ENCODE measurements at regions not wholly inside any gene's neighbourhood (a gene's known extent, or its start where the extent isn't known, plus 50 kb on each side); places are given as distances from the start of the nearest gene placed in this dataset.

- H3K18ac ChIP-seq (ENCODE audit: extremely low read depth, low read length) = no peak overlapping the region
- no peak overlapping the region for H3K9ac ChIP-seq (replicated peaks in 1 of 4; ENCODE audit: extremely low read depth in 1 of 4, low read depth in 3 of 4, low read length in 3 of 4)
- H3K23me2 ChIP-seq (ENCODE audit: low read depth, low read length) = no peaks in the 10 kb centered on the region
- no peaks in the 10 kb centered on the region for H3K79me2 ChIP-seq (ENCODE audit: control insufficient read depth in 1 of 2, insufficient read depth in 2 of 2, low read length in 2 of 2)
- no peak overlapping the region for H4K91ac ChIP-seq (replicated peaks; ENCODE audit: insufficient read length, low read length)
- FAIRE-seq = no peak
- DNase-seq (ENCODE audit: low read depth in 1 of 2, low spot score in 2 of 2) = no peak
- no peak overlapping the region for H2AFZ ChIP-seq (ENCODE audit: low read length)
- CTCF ChIA-PET (ENCODE audit: partially characterized antibody) = no interaction called here
- no peak overlapping the region for H2BK15ac ChIP-seq (ENCODE audit: low read length)
- H3K27me3 ChIP-seq (replicated peaks in 1 of 4; ENCODE audit: control insufficient read depth in 3 of 4, extremely low read depth in 1 of 4, insufficient read depth in 3 of 4, low read length in 3 of 4) = no peaks in the 10 kb centered on the region
- H3K27ac ChIP-seq (ENCODE audit: low read depth, low read length) = no peak overlapping the region
- POLR2A ChIA-PET (ENCODE audit: partially characterized antibody) = no interaction called here
- peaks cover 0 to 2% (median 0%) of the 10 kb centered on the region in 4 experiments; a peak in 3 of 7 replicates for H3K4me1 ChIP-seq (replicated peaks in 1 of 4; ENCODE audit: control insufficient read depth in 3 of 4, insufficient read depth in 4 of 4, low read length in 3 of 4)
- H2BK20ac ChIP-seq (ENCODE audit: low read length) = no peak overlapping the region
- H2AK5ac ChIP-seq (ENCODE audit: low read depth, low read length) = no peak overlapping the region
- peaks cover 0 to 2% of the 10 kb centered on the region in 2 experiments; a peak in 1 of 4 replicates for H3K9me3 ChIP-seq (ENCODE audit: insufficient read depth in 2 of 2, low read depth in 1 of 2, low read length in 1 of 2)
- no peak overlapping the region for H2BK12ac ChIP-seq (ENCODE audit: low read depth, low read length)
- no peaks in the 10 kb centered on the region for H4K20me1 ChIP-seq (replicated peaks in 1 of 2; ENCODE audit: control insufficient read depth in 1 of 2, insufficient read depth in 2 of 2, low read length in 2 of 2)
- H2BK120ac ChIP-seq (replicated peaks; ENCODE audit: low read depth, low read length) = no peak overlapping the region
- H2BK5ac ChIP-seq (ENCODE audit: low read depth, low read length) = no peak overlapping the region
- H3K79me1 ChIP-seq (ENCODE audit: low read depth, low read length) = no peaks in the 10 kb centered on the region
- TF ChIP-seq MAFK (IDR thresholded peaks at IDR 0.05; ENCODE audit: low read depth, low read length) (no peak), ZNF274 (IDR thresholded peaks at IDR 0.05; ENCODE audit: borderline replicate concordance, extremely low read depth, low read length) (no peak), KDM1A (IDR thresholded peaks at IDR 0.05; ENCODE audit: borderline replicate concordance, low read length) (no peak), CBX5 (IDR thresholded peaks at IDR 0.05; ENCODE audit: low read depth, low read length) (no peak), POU5F1 (IDR thresholded peaks at IDR 0.05; ENCODE audit: low read depth, low read length) (no peak), RBBP5 (IDR thresholded peaks at IDR 0.05; ENCODE audit: borderline replicate concordance, low read depth, low read length) (no peak), SIRT6 (IDR thresholded peaks at IDR 0.05; ENCODE audit: low read length) (no peak), HDAC6 (IDR thresholded peaks at IDR 0.05; ENCODE audit: low read depth, low read length) (no peak), SP1 (IDR thresholded peaks at IDR 0.05; ENCODE audit: low read depth, low read length) (no peak)
- 71% methylated on average over 4 of the region's 4 CpGs; no CpG with 5 or more reads in 1 of the 2 experiments for WGBS, 2 experiments (ENCODE audit: extremely low coverage in 1 of 2, insufficient coverage in 1 of 2, insufficient read length in 1 of 2, insufficient replicate concordance in 2 of 2, low coverage in 1 of 2, low lambda C conversion rate in 2 of 2, missing lambda C conversion rate in 1 of 2)
- H3K14ac ChIP-seq (ENCODE audit: insufficient read length) = no peak overlapping the region
- no peak overlapping the region for H3K4me3 ChIP-seq (ENCODE audit: extremely low read depth in 1 of 4, insufficient read depth in 2 of 4, low read depth in 3 of 4, low read length in 4 of 4)
- no peak overlapping the region for H4K5ac ChIP-seq (ENCODE audit: insufficient read length, low read depth, low read length)
- no peak overlapping the region for H3K4ac ChIP-seq (replicated peaks; ENCODE audit: insufficient read length, low read depth, low read length)
- H3K56ac ChIP-seq (replicated peaks; ENCODE audit: insufficient read length, low read depth, low read length) = no peak overlapping the region
- H3K23ac ChIP-seq (ENCODE audit: insufficient read length) = no peak overlapping the region
- no peaks in the 10 kb centered on the region; a peak in 2 of 8 replicates for H3K36me3 ChIP-seq (ENCODE audit: control insufficient read depth in 2 of 4, insufficient read depth in 4 of 4, low read length in 3 of 4)
- H4K8ac ChIP-seq (ENCODE audit: extremely low read depth, insufficient read depth, low read length) = no peak overlapping the region
- H3K4me2 ChIP-seq (ENCODE audit: insufficient read depth in 1 of 2, low read depth in 2 of 2, low read length in 2 of 2) = no peak overlapping the region; a peak in 1 of 4 replicates
Measured at GRCh38 chr20:52675375-52675774, 296.8 kb upstream of the TSHZ2 start.

Data from H1 (cell line).